GM12873 (cell line): ENCODE measurements at regions not wholly inside any gene's neighbourhood (a gene's known extent, or its start where the extent isn't known, plus 50 kb on each side); places are given as distances from the start of the nearest gene placed in this dataset.

Experiments used
- CTCF ChIP-seq: IDR thresholded peaks from 2 replicates; pipeline ENCODE4 v1.5.1; 2012; ENCODE audit warnings: low read depth, mild to moderate bottlenecking, moderate library complexity, low read length, control low read depth; ENCODE audit not compliant: insufficient read depth; ENCODE audit errors: missing control alignments

- no peak for TF ChIP-seq CTCF
Measured at GRCh38 chr1:8174807-8175206, 143.1 kb upstream of the SLC45A1 start.

- no peak for TF ChIP-seq CTCF
Measured at GRCh38 chr1:8171751-8172464, 145.8 kb upstream of the ERRFI1 start.

GRCh38 chr1:8170059-8170835 is 144.1 kb upstream of the ERRFI1 start:
- TF ChIP-seq CTCF, result no peak

- no peak for TF ChIP-seq CTCF
Measured at GRCh38 chr1:8169364-8170058, 143.4 kb upstream of the ERRFI1 start.

GRCh38 chr1:8167936-8168335 is 141.8 kb upstream of the ERRFI1 start:
- no peak for TF ChIP-seq CTCF

GRCh38 chr1:8166406-8166805 is 140.3 kb upstream of the ERRFI1 start:
- no peak for TF ChIP-seq CTCF
